Astrocyte (in vitro differentiated cells and primary cell): ENCODE measurements at regions not wholly inside any gene's neighbourhood (a gene's known extent, or its start where the extent isn't known, plus 50 kb on each side); places are given as distances from the start of the nearest gene placed in this dataset.

Experiments
- CTCF ChIP-seq: IDR thresholded peaks from 2 replicates; pipeline ENCODE4 v1.5.1; 2011; ENCODE audit warnings: low read depth, mild to moderate bottlenecking, inconsistent platforms, low read length, moderate library complexity; ENCODE audit not compliant: insufficient read depth
- EZH2 ChIP-seq: IDR thresholded peaks from 2 replicates; pipeline ENCODE4 v1.6.1; 2012; ENCODE audit warnings: mild to moderate bottlenecking, low read length, inconsistent platforms; ENCODE audit not compliant: insufficient read depth

- TF ChIP-seq CTCF (peak; percentile 63), EZH2 (no peak)
These were observed 211.5 kb downstream of the PDGFRA start for GRCh38 chr4:54440394-54441136.
